H1 (cell line): ENCODE measurements at regions not wholly inside any gene's neighbourhood (a gene's known extent, or its start where the extent isn't known, plus 50 kb on each side); places are given as distances from the start of the nearest gene placed in this dataset.

Experiments used
- HDAC2 ChIP-seq, 2 experiments: fragments of 300-600 bp in 1 of 2; sonication (generic) in 1 of 2; IDR thresholded peaks; 2 replicates each; pipeline ENCODE4 v1.6.1; 2011 to 2012; ENCODE audit warnings: low read depth in 2 of 2, low read length in 2 of 2, mild to moderate bottlenecking in 2 of 2, moderate library complexity in 2 of 2, borderline replicate concordance in 1 of 2, inconsistent platforms in 1 of 2
- KDM1A ChIP-seq: fragments of 200-600, 300-600 bp; sonication (generic); IDR thresholded peaks from 2 replicates; pipeline ENCODE4 v1.7.1; 2016; ENCODE audit warnings: mild to moderate bottlenecking, low read length, borderline replicate concordance
- POLR2A ChIP-seq, 2 experiments: IDR thresholded peaks; 1 replicate in 1 of 2; 2 replicates in 1 of 2; pipeline ENCODE4 v1.6.1; 2011; ENCODE audit warnings: low read depth in 2 of 2, low read length in 2 of 2, mild to moderate bottlenecking in 2 of 2; ENCODE audit errors: control extremely low read depth in 1 of 2
- SUZ12 ChIP-seq: fragments of 200-600 bp; sonication (generic); IDR thresholded peaks from 2 replicates; pipeline ENCODE4 v1.6.1; 2012; ENCODE audit warnings: mild to moderate bottlenecking, inconsistent platforms, low read length, moderate library complexity, mixed read lengths

GRCh38 chr2:18976168-18976961 lies 382.1 kb downstream of the OSR1 start (continued):
- TF ChIP-seq POLR2A (IDR thresholded peaks at IDR 0.05; ENCODE audit: control extremely low read depth in 1 of 2, low read depth in 2 of 2, low read length in 2 of 2) (no peak), KDM1A (no peak), SUZ12 (no peak), HDAC2 (IDR thresholded peaks at IDR 0.05; ENCODE audit: borderline replicate concordance in 1 of 2, low read depth in 2 of 2, low read length in 2 of 2) (no peak)
